H1 (cell line): ENCODE measurements at regions not wholly inside any gene's neighbourhood (a gene's known extent, or its start where the extent isn't known, plus 50 kb on each side); places are given as distances from the start of the nearest gene placed in this dataset.

Experiments used
- ASH2L ChIP-seq: fragments of 200-600, 300-600 bp; sonication (generic); IDR thresholded peaks from one replicate; pipeline ENCODE4 v1.7.1; 2017; ENCODE audit warnings: low read length
- CHD7 ChIP-seq: fragments of 300-600 bp; sonication (generic); IDR thresholded peaks from 2 replicates; pipeline ENCODE4 v1.7.1; 2012; ENCODE audit warnings: low read length, moderate library complexity, mild to moderate bottlenecking, inconsistent platforms; ENCODE audit not compliant: insufficient replicate concordance
- JUND ChIP-seq: IDR thresholded peaks from 2 replicates; pipeline ENCODE4 v1.6.1; 2011; ENCODE audit warnings: mild to moderate bottlenecking, improper control_type of control experiment, low read length
- POU5F1 ChIP-seq: IDR thresholded peaks from 2 replicates; pipeline ENCODE4 v1.6.1; 2011; ENCODE audit warnings: low read depth, mild to moderate bottlenecking, low read length, moderate library complexity
- TCF12 ChIP-seq: IDR thresholded peaks from 2 replicates; pipeline ENCODE4 v1.6.1; 2011; ENCODE audit warnings: low read depth, mild to moderate bottlenecking, low read length

- TF ChIP-seq CHD7 (no peak), POU5F1 (no peak), JUND (no peak), ASH2L (no peak), TCF12 (peak; percentile 44; the same call in 1 of the 2 replicates)
Observed at GRCh38 chr18:27665264-27665799, 480.2 kb upstream of the CHST9 start (continued).
